ENCODE measurements at regions not wholly inside any gene's neighbourhood (a gene's known extent, or its start where the extent isn't known, plus 50 kb on each side); places are given as distances from the start of the nearest gene placed in this dataset.
A peak's percentile ranks its signal among the peaks of the same experiment; 100 is the strongest.
"Not testable (repeated sequence)": the region's sequence is repeated elsewhere in the genome, so short reads cannot be mapped to it uniquely, and the experiment has no call there.

- DNase-seq: peak; percentile 35 to 76
Observed at GRCh38 chr2:166727095-166727494, 161.2 kb upstream of the XIRP2 start.

GRCh38 chr2:166725927-166726924 lies 162.1 kb upstream of the XIRP2 start:
- no peak for DNase-seq

- DNase-seq: no peak
Observed at GRCh38 chr2:166716968-166717367, 171.3 kb upstream of the XIRP2 start.

- no peak for DNase-seq
Observed at GRCh38 chr2:166700079-166700478, 188.2 kb upstream of the XIRP2 start.

GRCh38 chr2:166695154-166695553 lies 193.1 kb upstream of the XIRP2 start:
- DNase-seq: no peak

- DNase-seq: not testable (repeated sequence)
Observed at GRCh38 chr2:166686057-166686456, 192.0 kb upstream of the SCN7A start.

GRCh38 chr2:166677996-166678395 lies 183.9 kb upstream of the SCN7A start:
- DNase-seq: no peak

GRCh38 chr2:166676716-166677115 lies 182.7 kb upstream of the SCN7A start:
- DNase-seq: no peak

- DNase-seq: no peak
Observed at GRCh38 chr2:166675553-166675952, 181.5 kb upstream of the SCN7A start.

- DNase-seq: peak in 1 of 2 donors; percentile 4
Observed at GRCh38 chr2:166673986-166674385, 179.9 kb upstream of the SCN7A start.

GRCh38 chr2:166671801-166672200 lies 177.8 kb upstream of the SCN7A start:
- DNase-seq: no peak

- no peak for DNase-seq
Observed at GRCh38 chr2:166671235-166671634, 177.2 kb upstream of the SCN7A start.

GRCh38 chr2:166665991-166666940 lies 172.2 kb upstream of the SCN7A start:
- no peak for DNase-seq

- DNase-seq: no peak
Observed at GRCh38 chr2:166661824-166662223, 167.8 kb upstream of the SCN7A start.

- DNase-seq: no peak
Observed at GRCh38 chr2:166661391-166661790, 167.3 kb upstream of the SCN7A start.

GRCh38 chr2:166658901-166659300 lies 164.9 kb upstream of the SCN7A start:
- no peak for DNase-seq

GRCh38 chr2:166653185-166653813 lies 159.2 kb upstream of the SCN7A start:
- DNase-seq: no peak

GRCh38 chr2:166651991-166652390 lies 157.9 kb upstream of the SCN7A start:
- no peak for DNase-seq

- no peak for DNase-seq
Observed at GRCh38 chr2:166651080-166651675, 157.1 kb upstream of the SCN7A start.

- DNase-seq: no peak
Observed at GRCh38 chr2:166647935-166648334, 153.9 kb upstream of the SCN7A start.

- no peak for DNase-seq
Observed at GRCh38 chr2:166643980-166644379, 149.9 kb upstream of the SCN7A start.

- not testable (repeated sequence) for DNase-seq
Observed at GRCh38 chr2:166641516-166641915, 147.5 kb upstream of the SCN7A start.
